GM23338 (cell line): ENCODE measurements at regions not wholly inside any gene's neighbourhood (a gene's known extent, or its start where the extent isn't known, plus 50 kb on each side); places are given as distances from the start of the nearest gene placed in this dataset.

Source experiments
- CREB1 ChIP-seq: fragments of 250-450 bp; sonication (Bioruptor Pico); IDR thresholded peaks from 2 replicates; pipeline ENCODE4 v1.5.0; 2020; ENCODE audit warnings: low read depth, mild to moderate bottlenecking, moderate library complexity
- ETS1 ChIP-seq: IDR thresholded peaks from 2 replicates; pipeline ENCODE4 v1.6.1; 2016; ENCODE audit warnings: antibody characterized with exemption
- EZH2 ChIP-seq: fragments of 200-600 bp; sonication (generic); IDR thresholded peaks from one replicate; pipeline ENCODE4 v1.8.0; 2017; ENCODE audit warnings: antibody characterized with exemption, mild to moderate bottlenecking, low read depth; ENCODE audit not compliant: unreplicated experiment
- EZH2phosphoT487 ChIP-seq: fragments of 200-600 bp; sonication (generic); IDR thresholded peaks from one replicate; pipeline ENCODE4 v1.8.1; 2018; ENCODE audit warnings: antibody characterized with exemption; ENCODE audit not compliant: unreplicated experiment
- JUNB ChIP-seq: IDR thresholded peaks from one replicate; pipeline ENCODE4 v1.6.1; 2016; ENCODE audit warnings: antibody characterized with exemption; ENCODE audit not compliant: unreplicated experiment
- NANOG ChIP-seq: IDR thresholded peaks from 2 replicates; pipeline ENCODE4 v1.6.1; 2016; ENCODE audit warnings: antibody characterized with exemption, borderline replicate concordance
- POLR2AphosphoS5 ChIP-seq: IDR thresholded peaks from 2 replicates; pipeline ENCODE4 v1.6.1; 2016; ENCODE audit warnings: antibody characterized with exemption, low read depth
- STAT1 ChIP-seq: IDR thresholded peaks from one replicate; pipeline ENCODE4 v1.6.1; 2016; ENCODE audit warnings: antibody characterized with exemption; ENCODE audit not compliant: unreplicated experiment
- ZNF114 ChIP-seq: fragments of 250-450 bp; sonication (Bioruptor Pico); IDR thresholded peaks from 2 replicates; pipeline ENCODE4 v1.5.0; 2020; ENCODE audit warnings: mild to moderate bottlenecking, moderate library complexity
- ZNF331 ChIP-seq: fragments of 250-450 bp; sonication (Bioruptor Pico); IDR thresholded peaks from 2 replicates; pipeline ENCODE4 v1.5.0; 2020; ENCODE audit warnings: low read depth, mild to moderate bottlenecking, moderate library complexity
- ZNF462 ChIP-seq: fragments of 250-450 bp; sonication (Bioruptor Pico); IDR thresholded peaks from 2 replicates; pipeline ENCODE4 v1.5.0; 2020; ENCODE audit warnings: mild to moderate bottlenecking, moderate library complexity
- TF ChIP-seq, protein P1 (sequence below), 2 experiments: fragments of 200-600 bp in 1 of 2; sonication (generic) in 1 of 2; conservative IDR thresholded peaks; 2 replicates each; pipeline versions ENCODE4 v1.5.1 to v1.6.1; 2016 to 2017; ENCODE audit warnings: antibody characterized with exemption in 2 of 2, low read depth in 2 of 2, mild to moderate bottlenecking in 2 of 2, moderate library complexity in 1 of 2
- TF ChIP-seq, protein P2 (sequence below): IDR thresholded peaks from one replicate; pipeline ENCODE4 v1.6.1; 2018; ENCODE audit warnings: antibody characterized with exemption; ENCODE audit not compliant: unreplicated experiment

DNA sequence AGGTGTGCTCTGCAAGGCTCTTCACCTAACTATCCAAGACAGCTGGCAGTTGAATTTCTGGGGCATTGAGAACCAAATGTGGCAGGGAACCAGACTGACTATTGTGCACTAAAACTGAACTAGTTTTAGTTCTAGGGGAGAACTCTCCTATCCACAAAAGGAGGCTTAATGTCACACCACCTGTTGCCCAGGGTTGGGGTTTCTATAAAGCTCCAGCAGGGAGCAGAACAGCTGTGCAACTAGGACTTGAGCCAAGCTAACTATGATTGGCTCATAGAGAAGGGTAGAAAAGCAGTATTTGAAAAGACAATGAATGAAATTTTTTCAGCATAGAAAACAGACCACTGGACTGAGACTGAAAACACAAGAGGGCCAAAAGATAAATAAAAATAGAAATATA lies 53.3 kb upstream of the FGGY start:
- TF ChIP-seq, protein P1, sequence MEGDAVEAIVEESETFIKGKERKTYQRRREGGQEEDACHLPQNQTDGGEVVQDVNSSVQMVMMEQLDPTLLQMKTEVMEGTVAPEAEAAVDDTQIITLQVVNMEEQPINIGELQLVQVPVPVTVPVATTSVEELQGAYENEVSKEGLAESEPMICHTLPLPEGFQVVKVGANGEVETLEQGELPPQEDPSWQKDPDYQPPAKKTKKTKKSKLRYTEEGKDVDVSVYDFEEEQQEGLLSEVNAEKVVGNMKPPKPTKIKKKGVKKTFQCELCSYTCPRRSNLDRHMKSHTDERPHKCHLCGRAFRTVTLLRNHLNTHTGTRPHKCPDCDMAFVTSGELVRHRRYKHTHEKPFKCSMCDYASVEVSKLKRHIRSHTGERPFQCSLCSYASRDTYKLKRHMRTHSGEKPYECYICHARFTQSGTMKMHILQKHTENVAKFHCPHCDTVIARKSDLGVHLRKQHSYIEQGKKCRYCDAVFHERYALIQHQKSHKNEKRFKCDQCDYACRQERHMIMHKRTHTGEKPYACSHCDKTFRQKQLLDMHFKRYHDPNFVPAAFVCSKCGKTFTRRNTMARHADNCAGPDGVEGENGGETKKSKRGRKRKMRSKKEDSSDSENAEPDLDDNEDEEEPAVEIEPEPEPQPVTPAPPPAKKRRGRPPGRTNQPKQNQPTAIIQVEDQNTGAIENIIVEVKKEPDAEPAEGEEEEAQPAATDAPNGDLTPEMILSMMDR (conservative IDR thresholded peaks at IDR 0.05; ENCODE audit: low read depth in 2 of 2): no peak
- TF ChIP-seq POLR2AphosphoS5 (no peak), EZH2 (no peak), CREB1 (CRISPR knock-in tag) (no peak), ZNF114 (CRISPR knock-in tag) (no peak), STAT1 (no peak), JUNB (no peak), ZNF462 (CRISPR knock-in tag) (no peak), EZH2phosphoT487 (no peak), ETS1 (no peak), ZNF331 (CRISPR knock-in tag) (no peak), NANOG (no peak)
- TF ChIP-seq, protein P2, sequence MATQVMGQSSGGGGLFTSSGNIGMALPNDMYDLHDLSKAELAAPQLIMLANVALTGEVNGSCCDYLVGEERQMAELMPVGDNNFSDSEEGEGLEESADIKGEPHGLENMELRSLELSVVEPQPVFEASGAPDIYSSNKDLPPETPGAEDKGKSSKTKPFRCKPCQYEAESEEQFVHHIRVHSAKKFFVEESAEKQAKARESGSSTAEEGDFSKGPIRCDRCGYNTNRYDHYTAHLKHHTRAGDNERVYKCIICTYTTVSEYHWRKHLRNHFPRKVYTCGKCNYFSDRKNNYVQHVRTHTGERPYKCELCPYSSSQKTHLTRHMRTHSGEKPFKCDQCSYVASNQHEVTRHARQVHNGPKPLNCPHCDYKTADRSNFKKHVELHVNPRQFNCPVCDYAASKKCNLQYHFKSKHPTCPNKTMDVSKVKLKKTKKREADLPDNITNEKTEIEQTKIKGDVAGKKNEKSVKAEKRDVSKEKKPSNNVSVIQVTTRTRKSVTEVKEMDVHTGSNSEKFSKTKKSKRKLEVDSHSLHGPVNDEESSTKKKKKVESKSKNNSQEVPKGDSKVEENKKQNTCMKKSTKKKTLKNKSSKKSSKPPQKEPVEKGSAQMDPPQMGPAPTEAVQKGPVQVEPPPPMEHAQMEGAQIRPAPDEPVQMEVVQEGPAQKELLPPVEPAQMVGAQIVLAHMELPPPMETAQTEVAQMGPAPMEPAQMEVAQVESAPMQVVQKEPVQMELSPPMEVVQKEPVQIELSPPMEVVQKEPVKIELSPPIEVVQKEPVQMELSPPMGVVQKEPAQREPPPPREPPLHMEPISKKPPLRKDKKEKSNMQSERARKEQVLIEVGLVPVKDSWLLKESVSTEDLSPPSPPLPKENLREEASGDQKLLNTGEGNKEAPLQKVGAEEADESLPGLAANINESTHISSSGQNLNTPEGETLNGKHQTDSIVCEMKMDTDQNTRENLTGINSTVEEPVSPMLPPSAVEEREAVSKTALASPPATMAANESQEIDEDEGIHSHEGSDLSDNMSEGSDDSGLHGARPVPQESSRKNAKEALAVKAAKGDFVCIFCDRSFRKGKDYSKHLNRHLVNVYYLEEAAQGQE: no peak
